Left renal pelvis (tissue), 4 donors: ENCODE measurements at regions not wholly inside any gene's neighbourhood (a gene's known extent, or its start where the extent isn't known, plus 50 kb on each side); places are given as distances from the start of the nearest gene placed in this dataset.

Source experiments
- DNase-seq, 4 donors: peaks; one replicate each; pipeline ENCODE4 v3.0.0-alpha.2; 2013; ENCODE audit warnings: low read depth in 4 of 4, low spot score in 3 of 4

GRCh38 chr2:196433116-196433515 is 206.4 kb upstream of the CCDC150 start:
- no peak for DNase-seq

GRCh38 chr2:196434217-196434616 is 205.3 kb upstream of the CCDC150 start:
- no peak for DNase-seq

GRCh38 chr2:196435189-196435588 is 204.3 kb upstream of the CCDC150 start:
- no peak for DNase-seq

GRCh38 chr2:196437626-196438025 is 201.9 kb upstream of the CCDC150 start:
- DNase-seq, result no peak

GRCh38 chr2:196439760-196440159 is 199.8 kb upstream of the CCDC150 start:
- DNase-seq, result no peak

GRCh38 chr2:196440413-196440812 is 199.1 kb upstream of the CCDC150 start:
- no peak for DNase-seq

- no peak for DNase-seq
Observed at GRCh38 chr2:196441527-196441926, 198.0 kb upstream of the CCDC150 start.

GRCh38 chr2:196442211-196442610 is 197.3 kb upstream of the CCDC150 start:
- no peak for DNase-seq

- no peak for DNase-seq
Observed at GRCh38 chr2:196444442-196444841, 195.1 kb upstream of the CCDC150 start.

- no peak for DNase-seq
Observed at GRCh38 chr2:196445991-196446390, 193.5 kb upstream of the CCDC150 start.

GRCh38 chr2:196448407-196449079 is 191.0 kb upstream of the CCDC150 start:
- DNase-seq, result no peak

- DNase-seq, result no peak
Observed at GRCh38 chr2:196449083-196449482, 190.4 kb upstream of the CCDC150 start.

- DNase-seq, result no peak
Observed at GRCh38 chr2:196452758-196453157, 186.8 kb upstream of the CCDC150 start.

- no peak for DNase-seq
Observed at GRCh38 chr2:196453613-196454047, 185.9 kb upstream of the CCDC150 start.

- DNase-seq, result no peak
Observed at GRCh38 chr2:196454492-196454891, 185.0 kb upstream of the CCDC150 start.

GRCh38 chr2:196459539-196459938 is 180.0 kb upstream of the CCDC150 start:
- DNase-seq, result no peak

GRCh38 chr2:196463706-196464105 is 175.8 kb upstream of the CCDC150 start:
- DNase-seq, result no peak

GRCh38 chr2:196464311-196464710 is 175.2 kb upstream of the CCDC150 start:
- no peak for DNase-seq

- DNase-seq, result no peak
Observed at GRCh38 chr2:196466581-196466980, 172.9 kb upstream of the CCDC150 start.

GRCh38 chr2:196468394-196468793 is 171.1 kb upstream of the CCDC150 start:
- DNase-seq, result peak in 1 of 4 donors; percentile 12

- no peak for DNase-seq
Observed at GRCh38 chr2:196473617-196474016, 165.9 kb upstream of the CCDC150 start.

GRCh38 chr2:196475611-196476010 is 163.9 kb upstream of the CCDC150 start:
- DNase-seq, result no peak

GRCh38 chr2:196478588-196478987 is 160.9 kb upstream of the CCDC150 start:
- DNase-seq, result no peak
